A204.1 (cell line): ENCODE measurements at regions not wholly inside any gene's neighbourhood (a gene's known extent, or its start where the extent isn't known, plus 50 kb on each side); places are given as distances from the start of the nearest gene placed in this dataset.

Experiments used
- FAIRE-seq: peaks from 2 replicates; lab custom pipeline; 2012; peaks lifted over from hg19 to GRCh38; lab: Jason Lieb, UNC

GRCh38 chr5:145244251-145244650 lies 590.9 kb downstream of the PRELID2 start:
- no peak for FAIRE-seq

- FAIRE-seq, result no peak
Measured at GRCh38 chr5:145243016-145243415, 592.1 kb downstream of the PRELID2 start.

- no peak for FAIRE-seq
Measured at GRCh38 chr5:145242551-145242950, 592.6 kb downstream of the PRELID2 start.

- peak; percentile 94 for FAIRE-seq
Measured at GRCh38 chr5:145237843-145238242, 597.3 kb downstream of the PRELID2 start.

- no peak for FAIRE-seq
Measured at GRCh38 chr5:145236983-145237382, 598.2 kb downstream of the PRELID2 start.

GRCh38 chr5:145236127-145236526 lies 599.0 kb downstream of the PRELID2 start:
- FAIRE-seq, result no peak

GRCh38 chr5:145233461-145233860 lies 601.7 kb downstream of the PRELID2 start:
- no peak for FAIRE-seq

GRCh38 chr5:145230781-145231180 lies 604.4 kb downstream of the PRELID2 start:
- no peak for FAIRE-seq

- no peak for FAIRE-seq
Measured at GRCh38 chr5:145228564-145228963, 606.6 kb downstream of the PRELID2 start.

- FAIRE-seq, result no peak
Measured at GRCh38 chr5:145227881-145228280, 607.3 kb downstream of the PRELID2 start.

- no peak for FAIRE-seq
Measured at GRCh38 chr5:145226726-145227125, 608.4 kb downstream of the PRELID2 start.

GRCh38 chr5:145225529-145225928 lies 609.6 kb downstream of the PRELID2 start:
- no peak for FAIRE-seq

GRCh38 chr5:145223582-145223981 lies 611.6 kb downstream of the PRELID2 start:
- no peak for FAIRE-seq

GRCh38 chr5:145222622-145223021 lies 612.5 kb downstream of the PRELID2 start:
- no peak for FAIRE-seq

- FAIRE-seq, result no peak
Measured at GRCh38 chr5:145221416-145221815, 613.7 kb downstream of the PRELID2 start.

GRCh38 chr5:145220481-145220880 lies 614.7 kb downstream of the PRELID2 start:
- FAIRE-seq, result no peak

- FAIRE-seq, result no peak
Measured at GRCh38 chr5:145218982-145219381, 616.2 kb downstream of the PRELID2 start.

GRCh38 chr5:145218019-145218418 lies 617.1 kb downstream of the PRELID2 start:
- FAIRE-seq, result no peak

GRCh38 chr5:145210020-145210419 lies 625.1 kb downstream of the PRELID2 start:
- FAIRE-seq, result no peak

GRCh38 chr5:145205546-145205945 lies 629.6 kb downstream of the PRELID2 start:
- no peak for FAIRE-seq

GRCh38 chr5:145204743-145205142 lies 630.4 kb downstream of the PRELID2 start:
- no peak for FAIRE-seq

- FAIRE-seq, result no peak
Measured at GRCh38 chr5:145203193-145203592, 631.9 kb downstream of the PRELID2 start.

GRCh38 chr5:145198525-145199260 lies 636.4 kb downstream of the PRELID2 start:
- FAIRE-seq, result no peak

GRCh38 chr5:145189746-145190145 lies 645.4 kb downstream of the PRELID2 start:
- no peak for FAIRE-seq

GRCh38 chr5:145180371-145180770 lies 654.8 kb downstream of the PRELID2 start:
- FAIRE-seq, result no peak
